HEK293 (cell line): ENCODE measurements at regions not wholly inside any gene's neighbourhood (a gene's known extent, or its start where the extent isn't known, plus 50 kb on each side); places are given as distances from the start of the nearest gene placed in this dataset.

Source experiments
- CTCF ChIA-PET: fragments of 350-600 bp; formaldehyde crosslinking; extraction: SDS; loops from one replicate; lab custom pipeline; 2021; ENCODE audit warnings: antibody characterized with exemption; lab: Yijun Ruan, JAX
- POLR2A ChIA-PET: fragments of 300-600 bp; formaldehyde crosslinking; extraction: SDS; loops from one replicate; lab custom pipeline; 2020; ENCODE audit warnings: antibody characterized with exemption, inconsistent platforms; lab: Yijun Ruan, JAX
- H3K27ac ChIP-seq: fragments of 200-500 bp; sonication (Bioruptor generic); 2 replicates; pipeline ENCODE4 v1.5.1; 2014; ENCODE audit warnings: low read depth, low read length, control low read depth, inconsistent platforms; ENCODE audit errors: extremely low read depth
- H3K36me3 ChIP-seq, 2 experiments: fragments of 200-500 bp in 1 of 2; sonication (Bioruptor generic) in 1 of 2; 1 replicate in 1 of 2; 2 replicates in 1 of 2; pipeline ENCODE4 v1.5.1; 2014 to 2017; ENCODE audit warnings: inconsistent platforms in 2 of 2, low read length in 2 of 2; ENCODE audit not compliant: control insufficient read depth in 2 of 2, insufficient read depth in 1 of 2
- H3K4me1 ChIP-seq: fragments of 200-500 bp; sonication (Bioruptor generic); 2 replicates; pipeline ENCODE4 v1.5.1; 2014; ENCODE audit warnings: mild to moderate bottlenecking, low read length, inconsistent platforms; ENCODE audit not compliant: control insufficient read depth, insufficient read depth
- H3K4me3 ChIP-seq: 2 replicates; pipeline ENCODE4 v1.5.1; 2011; ENCODE audit warnings: low read depth, mild to moderate bottlenecking, control low read depth, low read length, moderate library complexity
- H3K9me3 ChIP-seq: fragments of 200-500 bp; sonication (Bioruptor generic); 2 replicates; pipeline ENCODE4 v1.5.1; 2014; ENCODE audit warnings: low read depth, low read length, inconsistent platforms; ENCODE audit not compliant: control insufficient read depth, insufficient read depth
- BCL11A ChIP-seq: fragments of 450-650 bp; formaldehyde crosslinking; IDR thresholded peaks from 2 replicates; pipeline ENCODE4 v1.5.1; 2016; ENCODE audit warnings: low read depth, missing biosample characterization, missing genetic modification characterization
- GLI2 ChIP-seq: fragments of 450-650 bp; formaldehyde crosslinking; IDR thresholded peaks from 2 replicates; pipeline ENCODE4; 2017; ENCODE audit warnings: missing biosample characterization, missing genetic modification characterization, low read depth, borderline replicate concordance
- KLF10 ChIP-seq: fragments of 450-650 bp; IDR thresholded peaks from 2 replicates; pipeline ENCODE4 v1.5.1; 2018; ENCODE audit warnings: missing biosample characterization, mild to moderate bottlenecking, missing genetic modification characterization
- MYNN ChIP-seq: fragments of 450-650 bp; formaldehyde crosslinking; IDR thresholded peaks from 2 replicates; pipeline ENCODE4 v1.5.1; 2016; ENCODE audit warnings: missing biosample characterization, missing genetic modification characterization, borderline replicate concordance
- SCRT1 ChIP-seq: fragments of 450-650 bp; formaldehyde crosslinking; IDR thresholded peaks from 2 replicates; pipeline ENCODE4 v1.5.1; 2016; ENCODE audit warnings: missing biosample characterization, missing genetic modification characterization, borderline replicate concordance
- SP2 ChIP-seq: fragments of 450-650 bp; formaldehyde crosslinking; IDR thresholded peaks from 2 replicates; pipeline ENCODE4 v1.5.1; 2016; ENCODE audit warnings: missing biosample characterization, missing genetic modification characterization
- ZBTB17 ChIP-seq: fragments of 450-650 bp; formaldehyde crosslinking; IDR thresholded peaks from 2 replicates; pipeline ENCODE4 v1.5.1; 2016; ENCODE audit warnings: missing biosample characterization, missing genetic modification characterization
- ZBTB21 ChIP-seq: fragments of 450-650 bp; formaldehyde crosslinking; IDR thresholded peaks from 2 replicates; pipeline ENCODE4 v1.5.1; 2017; ENCODE audit warnings: missing biosample characterization, missing genetic modification characterization
- ZBTB48 ChIP-seq: fragments of 450-650 bp; formaldehyde crosslinking; IDR thresholded peaks from 2 replicates; pipeline ENCODE4 v1.5.1; 2016; ENCODE audit warnings: missing biosample characterization, missing genetic modification characterization
- ZBTB8A ChIP-seq: fragments of 450-650 bp; formaldehyde crosslinking; IDR thresholded peaks from 2 replicates; pipeline ENCODE4 v1.5.1; 2016; ENCODE audit warnings: missing biosample characterization, missing genetic modification characterization
- ZNF175 ChIP-seq: fragments of 450-650 bp; formaldehyde crosslinking; IDR thresholded peaks from 2 replicates; pipeline ENCODE4 v1.5.1; 2016; ENCODE audit warnings: missing biosample characterization, missing genetic modification characterization
- ZNF221 ChIP-seq: fragments of 450-650 bp; formaldehyde crosslinking; IDR thresholded peaks from 2 replicates; pipeline ENCODE4 v1.5.1; 2017; ENCODE audit warnings: missing biosample characterization, missing genetic modification characterization, borderline replicate concordance
- ZNF239 ChIP-seq: fragments of 450-650 bp; formaldehyde crosslinking; IDR thresholded peaks from 2 replicates; pipeline ENCODE4 v1.5.1; 2016; ENCODE audit warnings: missing biosample characterization, missing genetic modification characterization
- ZNF311 ChIP-seq: fragments of 450-650 bp; formaldehyde crosslinking; IDR thresholded peaks from 2 replicates; pipeline ENCODE4 v1.5.1; 2017; ENCODE audit warnings: missing biosample characterization, missing genetic modification characterization, borderline replicate concordance
- ZNF362 ChIP-seq: fragments of 450-650 bp; formaldehyde crosslinking; IDR thresholded peaks from 2 replicates; pipeline ENCODE4 v1.5.1; 2016; ENCODE audit warnings: missing biosample characterization, missing genetic modification characterization
- ZNF529 ChIP-seq: fragments of 450-650 bp; formaldehyde crosslinking; IDR thresholded peaks from 2 replicates; pipeline ENCODE4 v1.5.1; 2017; ENCODE audit warnings: missing genetic modification characterization, missing biosample characterization; ENCODE audit not compliant: insufficient replicate concordance
- ZNF548 ChIP-seq: fragments of 450-650 bp; formaldehyde crosslinking; IDR thresholded peaks from 2 replicates; pipeline ENCODE4 v1.5.1; 2016; ENCODE audit warnings: missing biosample characterization, missing genetic modification characterization
- ZNF610 ChIP-seq: fragments of 450-650 bp; formaldehyde crosslinking; IDR thresholded peaks from 2 replicates; pipeline ENCODE4 v1.5.1; 2016; ENCODE audit warnings: missing biosample characterization, missing genetic modification characterization, borderline replicate concordance
- ZNF624 ChIP-seq: fragments of 450-650 bp; formaldehyde crosslinking; IDR thresholded peaks from 2 replicates; pipeline ENCODE4 v1.5.1; 2017; ENCODE audit warnings: missing biosample characterization, missing genetic modification characterization
- ZNF626 ChIP-seq: fragments of 450-650 bp; sonication (Bioruptor Pico); formaldehyde crosslinking; IDR thresholded peaks from 2 replicates; pipeline ENCODE4 v1.5.1; 2018; ENCODE audit warnings: missing biosample characterization, missing genetic modification characterization, inconsistent platforms
- ZNF629 ChIP-seq: fragments of 450-650 bp; formaldehyde crosslinking; IDR thresholded peaks from 2 replicates; pipeline ENCODE4 v1.5.1; 2017; ENCODE audit warnings: missing biosample characterization, missing genetic modification characterization
- ZNF664 ChIP-seq: fragments of 450-650 bp; formaldehyde crosslinking; IDR thresholded peaks from 2 replicates; pipeline ENCODE4 v1.5.1; 2016; ENCODE audit warnings: missing biosample characterization, missing genetic modification characterization
- ZNF707 ChIP-seq: fragments of 450-650 bp; formaldehyde crosslinking; IDR thresholded peaks from 2 replicates; pipeline ENCODE4 v1.5.1; 2016; ENCODE audit warnings: missing biosample characterization, missing genetic modification characterization
- ZNF776 ChIP-seq: fragments of 450-650 bp; formaldehyde crosslinking; IDR thresholded peaks from 2 replicates; pipeline ENCODE4 v1.5.0; 2017; ENCODE audit warnings: missing biosample characterization, missing genetic modification characterization, borderline replicate concordance
- ZSCAN30 ChIP-seq: fragments of 450-650 bp; IDR thresholded peaks from 2 replicates; pipeline ENCODE4 v1.5.1; 2018; ENCODE audit warnings: missing biosample characterization, mild to moderate bottlenecking, missing genetic modification characterization, moderate library complexity
- TF ChIP-seq, protein P1 (sequence below): fragments of 450-650 bp; formaldehyde crosslinking; IDR thresholded peaks from 2 replicates; pipeline ENCODE4 v1.5.1; 2016; ENCODE audit warnings: missing biosample characterization, missing genetic modification characterization
- TF ChIP-seq, protein P2 (sequence below): fragments of 450-650 bp; formaldehyde crosslinking; IDR thresholded peaks from 2 replicates; pipeline ENCODE4 v1.5.1; 2016; ENCODE audit warnings: missing biosample characterization, missing genetic modification characterization
- TF ChIP-seq, protein P3 (sequence below): fragments of 450-650 bp; formaldehyde crosslinking; IDR thresholded peaks from 2 replicates; pipeline ENCODE4 v1.5.1; 2016; ENCODE audit warnings: missing biosample characterization, missing genetic modification characterization

DNA sequence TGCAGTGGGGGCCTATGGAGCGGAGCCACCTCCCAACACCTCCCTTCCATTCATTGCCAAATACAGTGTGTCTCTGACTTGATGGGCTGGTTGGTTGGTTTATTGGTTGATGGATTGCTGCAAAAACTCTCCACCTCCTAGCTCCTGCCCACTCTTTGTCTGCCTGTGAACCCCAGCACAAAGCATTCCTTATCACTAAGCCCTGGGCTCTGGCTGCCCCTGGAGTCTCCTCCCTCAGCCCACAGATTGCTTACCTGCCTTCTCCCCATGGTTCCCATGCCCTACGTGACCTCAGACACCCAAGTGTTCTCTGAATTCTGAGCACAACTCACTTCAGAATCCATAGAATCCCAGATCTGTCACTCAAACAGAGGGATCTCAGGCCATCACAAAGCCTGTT, 139.1 kb upstream of the TPM1 start:
- Histone ChIP-seq H3K4me1 (no peaks in the 10 kb centered on the region), H3K9me3 (no peaks in the 10 kb centered on the region), H3K27ac (no peak overlapping the region)
- CTCF ChIA-PET, result no interaction called here
- TF ChIP-seq ZNF362 (tag by site-specific recombination), result no peak
- no peak for TF ChIP-seq GLI2 (tag by site-specific recombination)
- TF ChIP-seq SP2 (tag by site-specific recombination), result no peak
- TF ChIP-seq ZNF664 (tag by site-specific recombination), result no peak
- no peak for TF ChIP-seq ZNF175
- TF ChIP-seq ZNF776 (tag by site-specific recombination), result no peak
- no peak for TF ChIP-seq ZBTB8A (tag by site-specific recombination)
- no peak for TF ChIP-seq ZNF626
- TF ChIP-seq, protein P1, sequence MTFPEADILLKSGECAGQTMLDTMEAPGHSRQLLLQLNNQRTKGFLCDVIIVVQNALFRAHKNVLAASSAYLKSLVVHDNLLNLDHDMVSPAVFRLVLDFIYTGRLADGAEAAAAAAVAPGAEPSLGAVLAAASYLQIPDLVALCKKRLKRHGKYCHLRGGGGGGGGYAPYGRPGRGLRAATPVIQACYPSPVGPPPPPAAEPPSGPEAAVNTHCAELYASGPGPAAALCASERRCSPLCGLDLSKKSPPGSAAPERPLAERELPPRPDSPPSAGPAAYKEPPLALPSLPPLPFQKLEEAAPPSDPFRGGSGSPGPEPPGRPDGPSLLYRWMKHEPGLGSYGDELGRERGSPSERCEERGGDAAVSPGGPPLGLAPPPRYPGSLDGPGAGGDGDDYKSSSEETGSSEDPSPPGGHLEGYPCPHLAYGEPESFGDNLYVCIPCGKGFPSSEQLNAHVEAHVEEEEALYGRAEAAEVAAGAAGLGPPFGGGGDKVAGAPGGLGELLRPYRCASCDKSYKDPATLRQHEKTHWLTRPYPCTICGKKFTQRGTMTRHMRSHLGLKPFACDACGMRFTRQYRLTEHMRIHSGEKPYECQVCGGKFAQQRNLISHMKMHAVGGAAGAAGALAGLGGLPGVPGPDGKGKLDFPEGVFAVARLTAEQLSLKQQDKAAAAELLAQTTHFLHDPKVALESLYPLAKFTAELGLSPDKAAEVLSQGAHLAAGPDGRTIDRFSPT (tag by site-specific recombination), result no peak
- TF ChIP-seq ZNF221 (tag by site-specific recombination), result no peak
- no peak for TF ChIP-seq SCRT1 (tag by site-specific recombination)
- TF ChIP-seq ZNF529 (tag by site-specific recombination), result no peak
- TF ChIP-seq ZNF311, result no peak
- no peak for TF ChIP-seq ZNF629 (tag by site-specific recombination)
- TF ChIP-seq ZNF239 (tag by site-specific recombination), result no peak
- no peak for TF ChIP-seq ZBTB48
- no peak for TF ChIP-seq ZBTB21 (tag by site-specific recombination)
- TF ChIP-seq, all 188 proteins: peak for 0
- H3K36me3 ChIP-seq, result no peaks in the 10 kb centered on the region
- H3K4me3 ChIP-seq, result no peak overlapping the region
- POLR2A ChIA-PET, result no interaction called here

DNA sequence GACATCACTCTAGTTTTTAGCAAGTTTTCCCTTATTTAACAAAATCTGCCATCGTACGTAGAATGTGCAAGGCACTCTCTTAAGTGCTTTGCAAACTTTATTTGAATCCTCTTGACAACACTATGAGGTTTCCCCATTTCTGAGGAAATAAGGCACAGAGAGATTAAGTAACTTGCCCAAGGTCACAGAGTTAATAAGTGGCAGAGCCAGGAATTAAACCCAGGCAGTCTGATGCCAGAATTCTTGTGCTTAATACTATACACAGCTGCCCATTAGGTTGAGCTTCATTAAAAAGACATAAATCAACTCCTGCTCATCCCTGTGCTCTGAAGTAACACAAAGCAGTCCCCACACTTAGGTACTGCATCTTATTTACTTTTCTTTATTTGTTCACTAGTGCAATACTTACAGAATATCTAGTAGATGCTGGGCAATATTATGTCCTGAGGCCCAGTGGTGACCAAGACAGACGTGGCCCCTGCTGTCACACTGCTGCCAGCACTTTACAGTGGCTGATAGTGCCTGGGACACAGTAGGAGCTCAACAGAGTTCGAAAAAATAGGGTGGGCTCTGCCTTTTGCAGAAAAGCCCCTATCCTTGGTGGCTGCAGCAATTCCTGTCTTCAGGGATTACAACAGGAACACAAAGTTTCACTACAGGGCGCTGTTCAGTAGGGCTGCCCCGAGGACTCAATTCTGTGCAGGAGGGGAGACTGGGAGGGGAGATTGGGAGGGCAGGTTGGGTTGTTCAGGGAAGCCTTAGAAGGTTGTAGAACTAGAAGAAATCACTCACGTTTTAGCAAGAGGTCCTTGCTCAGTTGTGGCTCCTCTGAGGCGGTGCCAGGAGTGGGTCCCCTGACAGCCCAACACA, 138.3 kb upstream of the TPM1 start:
- POLR2A ChIA-PET, result no interaction called here
- Histone ChIP-seq H3K9me3 (no peaks in the 10 kb centered on the region), H3K4me1 (no peaks in the 10 kb centered on the region), H3K27ac (no peak overlapping the region), H3K36me3 (no peaks in the 10 kb centered on the region), H3K4me3 (no peak overlapping the region)
- CTCF ChIA-PET, result no interaction called here
- TF ChIP-seq ZNF548 (tag by site-specific recombination) (no peak), ZNF610 (tag by site-specific recombination) (no peak), BCL11A (tag by site-specific recombination) (no peak), ZSCAN30 (tag by site-specific recombination) (no peak), MYNN (tag by site-specific recombination) (no peak), ZBTB17 (no peak), ZNF707 (tag by site-specific recombination) (no peak), KLF10 (tag by site-specific recombination) (no peak), ZNF624 (tag by site-specific recombination) (no peak)
- TF ChIP-seq, protein P2, sequence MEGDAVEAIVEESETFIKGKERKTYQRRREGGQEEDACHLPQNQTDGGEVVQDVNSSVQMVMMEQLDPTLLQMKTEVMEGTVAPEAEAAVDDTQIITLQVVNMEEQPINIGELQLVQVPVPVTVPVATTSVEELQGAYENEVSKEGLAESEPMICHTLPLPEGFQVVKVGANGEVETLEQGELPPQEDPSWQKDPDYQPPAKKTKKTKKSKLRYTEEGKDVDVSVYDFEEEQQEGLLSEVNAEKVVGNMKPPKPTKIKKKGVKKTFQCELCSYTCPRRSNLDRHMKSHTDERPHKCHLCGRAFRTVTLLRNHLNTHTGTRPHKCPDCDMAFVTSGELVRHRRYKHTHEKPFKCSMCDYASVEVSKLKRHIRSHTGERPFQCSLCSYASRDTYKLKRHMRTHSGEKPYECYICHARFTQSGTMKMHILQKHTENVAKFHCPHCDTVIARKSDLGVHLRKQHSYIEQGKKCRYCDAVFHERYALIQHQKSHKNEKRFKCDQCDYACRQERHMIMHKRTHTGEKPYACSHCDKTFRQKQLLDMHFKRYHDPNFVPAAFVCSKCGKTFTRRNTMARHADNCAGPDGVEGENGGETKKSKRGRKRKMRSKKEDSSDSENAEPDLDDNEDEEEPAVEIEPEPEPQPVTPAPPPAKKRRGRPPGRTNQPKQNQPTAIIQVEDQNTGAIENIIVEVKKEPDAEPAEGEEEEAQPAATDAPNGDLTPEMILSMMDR, result no peak
- TF ChIP-seq, protein P1 (tag by site-specific recombination), result no peak
- TF ChIP-seq, protein P3, sequence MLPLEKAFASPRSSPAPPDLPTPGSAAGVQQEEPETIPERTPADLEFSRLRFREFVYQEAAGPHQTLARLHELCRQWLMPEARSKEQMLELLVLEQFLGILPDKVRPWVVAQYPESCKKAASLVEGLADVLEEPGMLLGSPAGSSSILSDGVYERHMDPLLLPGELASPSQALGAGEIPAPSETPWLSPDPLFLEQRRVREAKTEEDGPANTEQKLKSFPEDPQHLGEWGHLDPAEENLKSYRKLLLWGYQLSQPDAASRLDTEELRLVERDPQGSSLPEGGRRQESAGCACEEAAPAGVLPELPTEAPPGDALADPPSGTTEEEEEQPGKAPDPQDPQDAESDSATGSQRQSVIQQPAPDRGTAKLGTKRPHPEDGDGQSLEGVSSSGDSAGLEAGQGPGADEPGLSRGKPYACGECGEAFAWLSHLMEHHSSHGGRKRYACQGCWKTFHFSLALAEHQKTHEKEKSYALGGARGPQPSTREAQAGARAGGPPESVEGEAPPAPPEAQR (tag by site-specific recombination), result no peak
